ENCODE measurements at regions not wholly inside any gene's neighbourhood (a gene's known extent, or its start where the extent isn't known, plus 50 kb on each side); places are given as distances from the start of the nearest gene placed in this dataset.

DNA sequence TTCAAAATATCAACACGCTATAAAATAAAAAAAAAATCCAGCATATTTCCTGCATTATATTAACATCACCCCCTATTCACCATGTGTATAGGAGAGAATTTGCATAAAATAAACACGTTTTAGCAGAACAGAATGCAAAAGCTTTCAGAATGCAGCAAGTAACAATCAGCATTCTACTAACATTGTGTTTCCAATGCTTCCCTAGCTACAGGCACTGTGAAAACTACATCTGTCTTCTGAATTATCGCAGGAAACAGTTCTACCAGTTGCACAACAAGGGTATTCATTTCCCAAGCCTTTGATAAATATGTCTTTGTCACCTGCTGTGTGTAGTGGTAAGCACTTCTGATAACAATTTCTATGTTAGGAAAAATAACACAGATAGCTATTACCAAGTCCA lies 1015.8 kb downstream of the CDH18 start:
- TF ChIP-seq SUZ12 (IDR thresholded peaks at IDR 0.05; ENCODE audit: extremely low read depth, insufficient read depth, insufficient read length), result no peak
- no peak for TF ChIP-seq ZNF274 (IDR thresholded peaks at IDR 0.05; ENCODE audit: low read depth, low read length)

Data from NT2/D1 (cell line).